Suppressor macrophage treated with lipopolysaccharide for 4 hours (primary cell): ENCODE measurements at regions not wholly inside any gene's neighbourhood (a gene's known extent, or its start where the extent isn't known, plus 50 kb on each side); places are given as distances from the start of the nearest gene placed in this dataset.
"Not testable (repeated sequence)": the region's sequence is repeated elsewhere in the genome, so short reads cannot be mapped to it uniquely, and the experiment has no call there.

ENCODE experiments used
- DNase-seq: peaks from one replicate; pipeline ENCODE4 v3.0.0-alpha.2; 2020

- DNase-seq: peak; percentile 65
Measured at GRCh38 chr14:81765651-81766275, 232.1 kb upstream of the SEL1L start.

GRCh38 chr14:81766321-81766915 lies 232.8 kb upstream of the SEL1L start:
- peak; percentile 51 for DNase-seq

GRCh38 chr14:81767266-81767995 lies 233.8 kb upstream of the SEL1L start:
- DNase-seq: peak; percentile 54

- peak; percentile 38 for DNase-seq
Measured at GRCh38 chr14:81771651-81772275, 238.1 kb upstream of the SEL1L start.

- peak; percentile 81 for DNase-seq
Measured at GRCh38 chr14:81772381-81772780, 238.7 kb upstream of the SEL1L start.

GRCh38 chr14:81776531-81776930 lies 242.9 kb upstream of the SEL1L start:
- no peak for DNase-seq

GRCh38 chr14:81781798-81782197 lies 248.1 kb upstream of the SEL1L start:
- DNase-seq: not testable (repeated sequence)

GRCh38 chr14:81784084-81784483 lies 250.4 kb upstream of the SEL1L start:
- no peak for DNase-seq

- no peak for DNase-seq
Measured at GRCh38 chr14:81797315-81797714, 263.7 kb upstream of the SEL1L start.

GRCh38 chr14:81801921-81802320 lies 268.3 kb upstream of the SEL1L start:
- no peak for DNase-seq

- no peak for DNase-seq
Measured at GRCh38 chr14:81802341-81802740, 268.7 kb upstream of the SEL1L start.

- DNase-seq: no peak
Measured at GRCh38 chr14:81805785-81806184, 272.1 kb upstream of the SEL1L start.

- no peak for DNase-seq
Measured at GRCh38 chr14:81811705-81812269, 278.1 kb upstream of the SEL1L start.

- DNase-seq: no peak
Measured at GRCh38 chr14:81818271-81818670, 284.6 kb upstream of the SEL1L start.

GRCh38 chr14:81819344-81819743 lies 285.7 kb upstream of the SEL1L start:
- no peak for DNase-seq

GRCh38 chr14:81819910-81820309 lies 286.3 kb upstream of the SEL1L start:
- no peak for DNase-seq

- DNase-seq: no peak
Measured at GRCh38 chr14:81826081-81826480, 292.4 kb upstream of the SEL1L start.

GRCh38 chr14:81829447-81829846 lies 295.8 kb upstream of the SEL1L start:
- no peak for DNase-seq

GRCh38 chr14:81831128-81831820 lies 297.6 kb upstream of the SEL1L start:
- no peak for DNase-seq

GRCh38 chr14:81834308-81834707 lies 300.7 kb upstream of the SEL1L start:
- no peak for DNase-seq

- DNase-seq: peak; percentile 10
Measured at GRCh38 chr14:81837304-81837703, 303.7 kb upstream of the SEL1L start.

- no peak for DNase-seq
Measured at GRCh38 chr14:81839056-81839455, 305.4 kb upstream of the SEL1L start.

GRCh38 chr14:81841346-81841745 lies 307.7 kb upstream of the SEL1L start:
- DNase-seq: no peak
